ENCODE measurements at regions not wholly inside any gene's neighbourhood (a gene's known extent, or its start where the extent isn't known, plus 50 kb on each side); places are given as distances from the start of the nearest gene placed in this dataset.

DNA sequence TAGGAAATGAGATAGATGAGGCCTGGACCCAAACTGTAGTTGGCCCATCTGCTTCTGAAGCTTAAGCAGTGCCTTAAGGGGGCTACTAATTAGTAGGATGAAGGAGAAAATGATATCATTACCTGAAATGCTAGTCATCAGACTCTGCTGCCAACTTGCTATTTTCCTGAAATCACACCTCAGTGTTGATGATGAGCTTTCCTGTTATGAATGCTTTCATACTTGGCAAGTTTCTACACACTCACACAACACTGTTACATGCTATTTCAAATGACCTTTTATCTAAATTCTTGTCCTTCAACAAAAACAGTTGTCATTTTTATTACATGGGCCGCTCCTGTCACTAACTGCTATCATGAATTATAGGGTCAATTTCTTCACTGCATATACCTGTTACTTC lies 416.0 kb downstream of the PRDM5 start:
- TF ChIP-seq CREB1 (IDR thresholded peaks at IDR 0.05; ENCODE audit: low read depth) (no peak), FOXM1 (IDR thresholded peaks at IDR 0.05; ENCODE audit: borderline replicate concordance, low read depth) (no peak), TCF12 (IDR thresholded peaks at IDR 0.05; ENCODE audit: low read depth) (no peak), CEBPB (IDR thresholded peaks at IDR 0.05) (no peak), RAD21 (IDR thresholded peaks at IDR 0.05; ENCODE audit: low read depth) (no peak), ZBTB7A (IDR thresholded peaks at IDR 0.05; ENCODE audit: low read depth) (no peak), EP300 (IDR thresholded peaks at IDR 0.05; ENCODE audit: borderline replicate concordance) (no peak), YY1 (IDR thresholded peaks at IDR 0.05; ENCODE audit: low read depth) (no peak)
- TF ChIP-seq, protein P1, sequence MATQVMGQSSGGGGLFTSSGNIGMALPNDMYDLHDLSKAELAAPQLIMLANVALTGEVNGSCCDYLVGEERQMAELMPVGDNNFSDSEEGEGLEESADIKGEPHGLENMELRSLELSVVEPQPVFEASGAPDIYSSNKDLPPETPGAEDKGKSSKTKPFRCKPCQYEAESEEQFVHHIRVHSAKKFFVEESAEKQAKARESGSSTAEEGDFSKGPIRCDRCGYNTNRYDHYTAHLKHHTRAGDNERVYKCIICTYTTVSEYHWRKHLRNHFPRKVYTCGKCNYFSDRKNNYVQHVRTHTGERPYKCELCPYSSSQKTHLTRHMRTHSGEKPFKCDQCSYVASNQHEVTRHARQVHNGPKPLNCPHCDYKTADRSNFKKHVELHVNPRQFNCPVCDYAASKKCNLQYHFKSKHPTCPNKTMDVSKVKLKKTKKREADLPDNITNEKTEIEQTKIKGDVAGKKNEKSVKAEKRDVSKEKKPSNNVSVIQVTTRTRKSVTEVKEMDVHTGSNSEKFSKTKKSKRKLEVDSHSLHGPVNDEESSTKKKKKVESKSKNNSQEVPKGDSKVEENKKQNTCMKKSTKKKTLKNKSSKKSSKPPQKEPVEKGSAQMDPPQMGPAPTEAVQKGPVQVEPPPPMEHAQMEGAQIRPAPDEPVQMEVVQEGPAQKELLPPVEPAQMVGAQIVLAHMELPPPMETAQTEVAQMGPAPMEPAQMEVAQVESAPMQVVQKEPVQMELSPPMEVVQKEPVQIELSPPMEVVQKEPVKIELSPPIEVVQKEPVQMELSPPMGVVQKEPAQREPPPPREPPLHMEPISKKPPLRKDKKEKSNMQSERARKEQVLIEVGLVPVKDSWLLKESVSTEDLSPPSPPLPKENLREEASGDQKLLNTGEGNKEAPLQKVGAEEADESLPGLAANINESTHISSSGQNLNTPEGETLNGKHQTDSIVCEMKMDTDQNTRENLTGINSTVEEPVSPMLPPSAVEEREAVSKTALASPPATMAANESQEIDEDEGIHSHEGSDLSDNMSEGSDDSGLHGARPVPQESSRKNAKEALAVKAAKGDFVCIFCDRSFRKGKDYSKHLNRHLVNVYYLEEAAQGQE (IDR thresholded peaks at IDR 0.05; ENCODE audit: low read depth), result no peak
- TF ChIP-seq, protein P2, sequence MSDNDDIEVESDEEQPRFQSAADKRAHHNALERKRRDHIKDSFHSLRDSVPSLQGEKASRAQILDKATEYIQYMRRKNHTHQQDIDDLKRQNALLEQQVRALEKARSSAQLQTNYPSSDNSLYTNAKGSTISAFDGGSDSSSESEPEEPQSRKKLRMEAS (IDR thresholded peaks at IDR 0.05), result no peak

Data from Ishikawa (cell line).